ENCODE measurements at regions not wholly inside any gene's neighbourhood (a gene's known extent, or its start where the extent isn't known, plus 50 kb on each side); places are given as distances from the start of the nearest gene placed in this dataset.

DNA sequence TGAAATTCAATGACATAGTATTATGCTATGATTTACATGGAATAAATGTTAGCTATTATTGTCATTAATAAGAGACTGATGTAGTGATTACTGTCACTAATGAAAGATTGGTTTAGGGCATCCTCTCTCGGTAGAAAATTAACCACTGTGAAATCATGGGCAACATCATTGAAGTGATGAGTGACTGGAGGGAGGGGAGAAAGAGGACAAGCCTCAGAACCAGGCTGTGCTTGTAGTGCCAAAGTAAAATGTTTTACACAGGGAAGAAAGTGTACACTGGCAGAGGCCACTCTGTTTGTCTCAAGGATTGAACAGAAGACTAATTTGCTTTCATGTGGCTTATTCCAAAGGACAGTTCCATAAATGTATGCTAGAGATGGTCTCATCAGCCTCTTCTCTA is 456.2 kb upstream of the TCF4 start:
- TF ChIP-seq, protein P1, sequence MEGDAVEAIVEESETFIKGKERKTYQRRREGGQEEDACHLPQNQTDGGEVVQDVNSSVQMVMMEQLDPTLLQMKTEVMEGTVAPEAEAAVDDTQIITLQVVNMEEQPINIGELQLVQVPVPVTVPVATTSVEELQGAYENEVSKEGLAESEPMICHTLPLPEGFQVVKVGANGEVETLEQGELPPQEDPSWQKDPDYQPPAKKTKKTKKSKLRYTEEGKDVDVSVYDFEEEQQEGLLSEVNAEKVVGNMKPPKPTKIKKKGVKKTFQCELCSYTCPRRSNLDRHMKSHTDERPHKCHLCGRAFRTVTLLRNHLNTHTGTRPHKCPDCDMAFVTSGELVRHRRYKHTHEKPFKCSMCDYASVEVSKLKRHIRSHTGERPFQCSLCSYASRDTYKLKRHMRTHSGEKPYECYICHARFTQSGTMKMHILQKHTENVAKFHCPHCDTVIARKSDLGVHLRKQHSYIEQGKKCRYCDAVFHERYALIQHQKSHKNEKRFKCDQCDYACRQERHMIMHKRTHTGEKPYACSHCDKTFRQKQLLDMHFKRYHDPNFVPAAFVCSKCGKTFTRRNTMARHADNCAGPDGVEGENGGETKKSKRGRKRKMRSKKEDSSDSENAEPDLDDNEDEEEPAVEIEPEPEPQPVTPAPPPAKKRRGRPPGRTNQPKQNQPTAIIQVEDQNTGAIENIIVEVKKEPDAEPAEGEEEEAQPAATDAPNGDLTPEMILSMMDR (IDR thresholded peaks at IDR 0.05; ENCODE audit: borderline replicate concordance, extremely low read depth, low read length, poor library complexity, severe bottlenecking) = no peak
- no peak for TF ChIP-seq EZH2 (IDR thresholded peaks at IDR 0.05; ENCODE audit: borderline replicate concordance, low read depth, low read length, severe bottlenecking)
